Activated B cell treated with CpG ODN at 0.5 μM for 24 hours (primary cell): ENCODE measurements at regions not wholly inside any gene's neighbourhood (a gene's known extent, or its start where the extent isn't known, plus 50 kb on each side); places are given as distances from the start of the nearest gene placed in this dataset.

ENCODE experiments used
- ATAC-seq: fragments of 200-7000 bp; cut with Tn5 transposase; one replicate; pipeline ENCODE4 v1.10.0; 2021; ENCODE audit warnings: low read depth, mild to moderate bottlenecking, moderate library complexity
- CTCF ChIA-PET: fragments of 350-600 bp; sonication (Branson Sonifier 250); formaldehyde crosslinking; loops from one replicate; lab custom pipeline; 2021; ENCODE audit warnings: antibody characterized with exemption; lab: Charles Lee
- POLR2A ChIA-PET: fragments of 350-600 bp; sonication (Branson Sonifier 250); formaldehyde crosslinking; loops from one replicate; lab custom pipeline; 2021; ENCODE audit warnings: antibody characterized with exemption; lab: Charles Lee
- DNase-seq: peaks from one replicate; pipeline ENCODE4 v3.0.0; 2022
- H3K27ac Mint-ChIP-seq: one replicate; pipeline ENCODE4 v1.8.0; 2020; ENCODE audit warnings: mixed read lengths
- H3K27me3 Mint-ChIP-seq: one replicate; pipeline ENCODE4 v1.8.0; 2021; ENCODE audit warnings: mixed read lengths
- H3K36me3 Mint-ChIP-seq: one replicate; pipeline ENCODE4 v1.8.0; 2021; ENCODE audit warnings: low read depth, mixed read lengths
- H3K4me1 Mint-ChIP-seq: one replicate; pipeline ENCODE4 v1.8.0; 2021; ENCODE audit warnings: mixed read lengths
- H3K4me3 Mint-ChIP-seq: one replicate; pipeline ENCODE4 v1.8.0; 2020; ENCODE audit warnings: mild to moderate bottlenecking, mixed read lengths
- H3K9me3 Mint-ChIP-seq: one replicate; pipeline ENCODE4 v1.8.0; 2020; ENCODE audit warnings: mixed read lengths
- intact Hi-C: fragments of 100-400 bp; cut with micrococcal nuclease; formaldehyde crosslinking; loops from one replicate; pipeline ENCODE4 v1.15.1; 2024
- TF ChIP-seq, protein P1 (sequence below): fragments of 200-600 bp; IDR thresholded peaks from one replicate; pipeline ENCODE4 v1.8.0; 2022; ENCODE audit warnings: antibody characterized with exemption, mild to moderate bottlenecking

DNA sequence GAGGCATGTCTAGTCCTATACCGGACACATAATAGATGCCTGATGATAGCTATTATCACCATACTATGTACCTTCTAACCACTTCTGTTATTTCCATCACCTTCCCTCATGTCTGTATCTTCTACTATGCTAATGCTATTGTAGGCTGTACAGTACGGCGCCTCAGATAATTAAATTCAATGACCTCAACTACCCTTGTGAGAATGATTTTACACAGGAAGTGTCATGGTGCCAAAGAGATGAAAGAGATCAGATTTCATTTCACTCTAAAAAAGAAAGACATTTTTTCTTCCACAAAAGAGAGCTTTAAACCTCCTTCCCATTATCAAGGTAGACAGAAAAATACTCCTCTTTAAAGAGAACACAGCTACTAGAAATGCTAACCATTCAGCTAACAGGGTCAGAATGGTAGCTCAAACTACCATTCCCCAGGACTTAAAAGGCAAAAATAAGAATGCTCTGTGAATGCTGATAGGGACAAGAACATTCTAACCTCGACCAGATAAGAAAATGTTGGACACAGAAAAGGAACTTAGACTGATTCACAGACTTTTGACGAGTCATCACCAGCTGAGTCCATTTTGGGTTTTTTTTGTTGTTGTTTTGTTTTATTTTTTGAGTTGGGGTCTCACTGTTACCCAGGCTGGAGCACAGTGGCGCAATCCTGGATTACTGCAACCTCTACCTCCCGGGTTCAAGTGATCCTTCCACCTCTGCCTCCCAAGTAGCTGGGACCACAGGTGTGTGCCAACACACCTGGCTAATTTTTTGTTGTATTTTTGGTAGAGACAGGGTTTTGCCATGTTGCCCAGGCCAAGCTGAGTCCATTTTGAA lies 99.2 kb upstream of the RAPGEF2 start:
- Mint-ChIP-seq H3K4me3 (no peak overlapping the region), H3K27ac (no peak overlapping the region), H3K27me3 (peaks cover 19% of the 10 kb centered on the region), H3K36me3 (no peaks in the 10 kb centered on the region), H3K9me3 (peaks cover 9% of the 10 kb centered on the region), H3K4me1 (no peaks in the 10 kb centered on the region)
- POLR2A ChIA-PET: no interaction called here
- DNase-seq (no peak), ATAC-seq (no peak)
- CTCF ChIA-PET: no interaction called here
- intact Hi-C loops: no loop called here
- TF ChIP-seq, protein P1, sequence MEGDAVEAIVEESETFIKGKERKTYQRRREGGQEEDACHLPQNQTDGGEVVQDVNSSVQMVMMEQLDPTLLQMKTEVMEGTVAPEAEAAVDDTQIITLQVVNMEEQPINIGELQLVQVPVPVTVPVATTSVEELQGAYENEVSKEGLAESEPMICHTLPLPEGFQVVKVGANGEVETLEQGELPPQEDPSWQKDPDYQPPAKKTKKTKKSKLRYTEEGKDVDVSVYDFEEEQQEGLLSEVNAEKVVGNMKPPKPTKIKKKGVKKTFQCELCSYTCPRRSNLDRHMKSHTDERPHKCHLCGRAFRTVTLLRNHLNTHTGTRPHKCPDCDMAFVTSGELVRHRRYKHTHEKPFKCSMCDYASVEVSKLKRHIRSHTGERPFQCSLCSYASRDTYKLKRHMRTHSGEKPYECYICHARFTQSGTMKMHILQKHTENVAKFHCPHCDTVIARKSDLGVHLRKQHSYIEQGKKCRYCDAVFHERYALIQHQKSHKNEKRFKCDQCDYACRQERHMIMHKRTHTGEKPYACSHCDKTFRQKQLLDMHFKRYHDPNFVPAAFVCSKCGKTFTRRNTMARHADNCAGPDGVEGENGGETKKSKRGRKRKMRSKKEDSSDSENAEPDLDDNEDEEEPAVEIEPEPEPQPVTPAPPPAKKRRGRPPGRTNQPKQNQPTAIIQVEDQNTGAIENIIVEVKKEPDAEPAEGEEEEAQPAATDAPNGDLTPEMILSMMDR: no peak

DNA sequence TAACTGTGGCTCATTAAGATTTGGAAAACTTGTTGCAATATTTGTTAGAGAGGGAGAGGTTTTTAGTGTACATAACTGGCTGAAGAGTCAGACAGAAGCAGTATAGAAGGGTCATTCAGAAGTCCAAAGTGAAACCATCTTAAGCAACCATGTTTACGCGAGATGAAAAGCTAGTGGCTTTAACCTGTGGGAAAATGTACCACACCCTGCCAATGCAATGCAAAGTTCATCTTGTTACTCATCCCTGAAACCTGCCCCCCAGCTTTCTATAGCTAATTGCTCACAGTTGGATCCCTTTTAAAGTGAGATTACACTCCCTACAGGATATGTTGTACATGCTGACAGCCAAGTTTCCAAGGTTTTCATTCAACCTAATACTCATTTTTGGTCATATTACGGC lies 96.7 kb upstream of the RAPGEF2 start:
- ATAC-seq (no peak), DNase-seq (no peak)
- intact Hi-C loops: no loop called here
- peaks cover 26% of the 10 kb centered on the region for H3K27me3 Mint-ChIP-seq
- POLR2A ChIA-PET: interaction anchor here (0.5 kb wide), 1 partner anchor 38 kb away, joined by 8 read pairs; no protein-coding TSS in a partner anchor
- CTCF ChIA-PET: no interaction called here
- H3K27ac Mint-ChIP-seq: no peak overlapping the region
- H3K4me3 Mint-ChIP-seq: no peak overlapping the region
- TF ChIP-seq, protein P1: no peak
- H3K36me3 Mint-ChIP-seq: no peaks in the 10 kb centered on the region
- H3K4me1 Mint-ChIP-seq: no peaks in the 10 kb centered on the region
- peaks cover 8% of the 10 kb centered on the region for H3K9me3 Mint-ChIP-seq

DNA sequence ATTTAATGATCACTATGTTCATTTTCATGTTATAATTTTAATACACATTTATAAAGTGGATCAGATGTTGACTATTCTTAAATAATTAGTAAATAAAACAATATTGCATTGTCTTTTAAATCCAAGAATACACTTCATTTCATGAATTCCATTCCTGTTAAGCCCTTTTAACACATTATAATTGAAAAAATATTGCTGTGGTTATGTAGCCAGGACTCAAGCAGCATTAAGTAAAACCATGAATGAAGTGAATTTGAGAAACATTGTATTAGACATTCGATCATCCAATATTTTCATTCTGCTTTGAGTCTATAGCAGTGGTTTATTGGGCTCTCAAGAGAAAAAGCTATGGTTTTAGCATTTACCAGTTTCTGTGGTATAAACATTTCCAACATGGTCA lies 94.2 kb upstream of the RAPGEF2 start:
- no peak overlapping the region for H3K27ac Mint-ChIP-seq
- no peak for ATAC-seq
- intact Hi-C loops: no loop called here
- TF ChIP-seq, protein P1: no peak
- no peak overlapping the region for H3K4me3 Mint-ChIP-seq
- no peaks in the 10 kb centered on the region for H3K36me3 Mint-ChIP-seq
- no peaks in the 10 kb centered on the region for H3K4me1 Mint-ChIP-seq
- H3K27me3 Mint-ChIP-seq: peaks cover 21% of the 10 kb centered on the region
- no peaks in the 10 kb centered on the region for H3K9me3 Mint-ChIP-seq
- POLR2A ChIA-PET: interaction anchor here (0.5 kb wide), 1 partner anchor 27 kb away, joined by 4 read pairs; no protein-coding TSS in a partner anchor
- CTCF ChIA-PET: no interaction called here
- DNase-seq: no peak

DNA sequence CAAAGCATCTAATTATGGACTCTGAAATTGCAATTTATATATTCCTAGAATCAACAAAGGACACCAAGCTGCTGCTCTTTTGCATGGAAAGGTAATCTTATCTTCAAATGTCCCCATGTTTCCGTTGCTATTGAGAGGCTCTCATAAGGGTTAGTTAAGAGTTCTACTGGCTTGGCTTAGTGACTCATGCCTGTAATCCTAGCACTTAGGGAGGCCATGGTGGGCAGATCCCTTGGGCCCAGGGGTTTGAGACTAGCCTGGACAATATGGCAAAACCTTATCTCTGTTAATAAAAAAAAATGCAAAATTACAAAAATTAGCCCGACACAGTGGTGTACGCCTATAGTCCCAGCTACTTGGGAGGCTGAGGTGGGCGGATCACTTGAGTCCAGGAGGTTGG lies 93.4 kb upstream of the RAPGEF2 start:
- H3K4me1 Mint-ChIP-seq: no peaks in the 10 kb centered on the region
- CTCF ChIA-PET: no interaction called here
- DNase-seq (no peak), ATAC-seq (no peak)
- H3K9me3 Mint-ChIP-seq: no peaks in the 10 kb centered on the region
- no peaks in the 10 kb centered on the region for H3K36me3 Mint-ChIP-seq
- intact Hi-C loops: no loop called here
- no peak overlapping the region for H3K27ac Mint-ChIP-seq
- TF ChIP-seq, protein P1: no peak
- POLR2A ChIA-PET: no interaction called here
- peaks cover 21% of the 10 kb centered on the region for H3K27me3 Mint-ChIP-seq
- H3K4me3 Mint-ChIP-seq: no peak overlapping the region

DNA sequence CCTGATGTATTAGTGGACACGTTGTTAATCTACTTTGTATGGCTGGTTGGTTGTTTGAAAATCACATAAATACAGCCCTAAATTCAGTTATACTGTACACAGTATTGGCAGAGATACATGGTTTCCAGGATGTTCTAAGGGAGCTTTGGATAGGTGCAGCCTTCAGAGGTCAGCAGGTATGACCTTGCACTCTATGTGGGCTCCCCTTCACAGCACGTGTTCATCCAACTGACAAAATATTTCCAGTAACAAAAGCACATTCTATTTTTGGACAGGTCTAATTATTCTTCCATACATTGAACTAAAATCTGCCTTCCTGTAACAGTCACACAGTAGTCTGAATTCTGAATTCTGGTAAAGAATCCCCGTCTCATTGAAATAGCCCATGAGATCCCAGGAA lies 92.8 kb upstream of the RAPGEF2 start:
- intact Hi-C loops: no loop called here
- ChIA-PET POLR2A (no interaction called here), CTCF (no interaction called here)
- H3K4me3 Mint-ChIP-seq: no peak overlapping the region
- H3K36me3 Mint-ChIP-seq: no peaks in the 10 kb centered on the region
- H3K4me1 Mint-ChIP-seq: no peaks in the 10 kb centered on the region
- H3K9me3 Mint-ChIP-seq: no peaks in the 10 kb centered on the region
- TF ChIP-seq, protein P1: no peak
- H3K27ac Mint-ChIP-seq: no peak overlapping the region
- H3K27me3 Mint-ChIP-seq: peaks cover 21% of the 10 kb centered on the region
- DNase-seq: no peak
- no peak for ATAC-seq
